ENCODE measurements at regions not wholly inside any gene's neighbourhood (a gene's known extent, or its start where the extent isn't known, plus 50 kb on each side); places are given as distances from the start of the nearest gene placed in this dataset.
"Not testable (repeated sequence)": the region's sequence is repeated elsewhere in the genome, so short reads cannot be mapped to it uniquely, and the experiment has no call there.

- DNase-seq = not testable (repeated sequence)
These were observed 2684.1 kb upstream of the TPTE start for GRCh38 chr21:7837315-7837714.

- DNase-seq = not testable (repeated sequence)
These were observed 2668.0 kb upstream of the TPTE start for GRCh38 chr21:7853426-7853825.

- DNase-seq = not testable (repeated sequence)
These were observed 2667.5 kb upstream of the TPTE start for GRCh38 chr21:7853836-7854235.

Measured in activated CD8-positive, alpha-beta memory T cell treated with anti-CD3 and anti-CD28 coated beads, Interleukin-2, amount 50 U/mL, for 48 hours (primary cell).